Head of caudate nucleus (tissue), 42 donors: ENCODE measurements at regions not wholly inside any gene's neighbourhood (a gene's known extent, or its start where the extent isn't known, plus 50 kb on each side); places are given as distances from the start of the nearest gene placed in this dataset.

Experiments
- DNase-seq, 42 donors: peaks; one replicate each; pipeline versions ENCODE4 v3.0.0 to v3.0.0-alpha.2; 2020 to 2021; ENCODE audit warnings: mixed read lengths in 7 of 42
- intact Hi-C: fragments of 100-400 bp; cut with DNase I; formaldehyde crosslinking; loops from one replicate; pipeline ENCODE4 v1.15.0; 2022

GRCh38 chr16:9351440-9351839, 260.0 kb downstream of the HAPSTR1 start:
- intact Hi-C loops = no loop called here
- no peak for DNase-seq

- intact Hi-C loops = no loop called here
- no peak for DNase-seq
These were observed 260.5 kb downstream of the HAPSTR1 start for GRCh38 chr16:9351841-9352434.

- intact Hi-C loops = no loop called here
- DNase-seq = no peak
These were observed 266.4 kb downstream of the HAPSTR1 start for GRCh38 chr16:9357829-9358228.

GRCh38 chr16:9360075-9360474, 268.6 kb downstream of the HAPSTR1 start:
- intact Hi-C loops = no loop called here
- no peak for DNase-seq

- no peak for DNase-seq
- intact Hi-C loops = no loop called here
These were observed 270.6 kb downstream of the HAPSTR1 start for GRCh38 chr16:9362050-9362449.

GRCh38 chr16:9362604-9363003, 271.2 kb downstream of the HAPSTR1 start:
- DNase-seq = no peak
- intact Hi-C loops = no loop called here

GRCh38 chr16:9363520-9363919, 272.1 kb downstream of the HAPSTR1 start:
- no peak for DNase-seq
- intact Hi-C loops = no loop called here

- DNase-seq = peak in 17 of 42 donors; percentile 22 to 83 (median 53)
- intact Hi-C loops = no loop called here
These were observed 273.4 kb downstream of the HAPSTR1 start for GRCh38 chr16:9364721-9365369.

GRCh38 chr16:9365370-9365728, 273.9 kb downstream of the HAPSTR1 start:
- peak; percentile 70 to 98 (median 88) for DNase-seq
- intact Hi-C loops = no loop called here

- intact Hi-C loops = no loop called here
- no peak for DNase-seq
These were observed 274.9 kb downstream of the HAPSTR1 start for GRCh38 chr16:9366048-9366969.

- DNase-seq = no peak
- intact Hi-C loops = no loop called here
These were observed 278.6 kb downstream of the HAPSTR1 start for GRCh38 chr16:9370061-9370491.

GRCh38 chr16:9371713-9372448, 280.4 kb downstream of the HAPSTR1 start:
- intact Hi-C loops = no loop called here
- DNase-seq = no peak

GRCh38 chr16:9372934-9373890, 281.8 kb downstream of the HAPSTR1 start:
- DNase-seq = peak in 41 of 42 donors; percentile 29 to 86 (median 69)

GRCh38 chr16:9374061-9374460, 282.6 kb downstream of the HAPSTR1 start:
- intact Hi-C loops = no loop called here
- no peak for DNase-seq

More at GRCh38 chr16:9372934-9373890, 281.8 kb downstream of the HAPSTR1 start:
- intact Hi-C loops = no loop called here

- intact Hi-C loops = no loop called here
These were observed 287.4 kb downstream of the HAPSTR1 start for GRCh38 chr16:9378876-9379275.

GRCh38 chr16:9380221-9380620, 288.8 kb downstream of the HAPSTR1 start:
- intact Hi-C loops = no loop called here

More at GRCh38 chr16:9378876-9379275, 287.4 kb downstream of the HAPSTR1 start:
- no peak for DNase-seq

GRCh38 chr16:9381399-9381798, 290.0 kb downstream of the HAPSTR1 start:
- intact Hi-C loops = no loop called here
- peak in 25 of 42 donors; percentile 18 to 82 (median 46) for DNase-seq

More at GRCh38 chr16:9380221-9380620, 288.8 kb downstream of the HAPSTR1 start:
- DNase-seq = no peak

GRCh38 chr16:9381905-9382304, 290.5 kb downstream of the HAPSTR1 start:
- intact Hi-C loops = no loop called here
- DNase-seq = no peak
